ENCODE measurements at regions not wholly inside any gene's neighbourhood (a gene's known extent, or its start where the extent isn't known, plus 50 kb on each side); places are given as distances from the start of the nearest gene placed in this dataset.
"Not testable (repeated sequence)": the region's sequence is repeated elsewhere in the genome, so short reads cannot be mapped to it uniquely, and the experiment has no call there.

- no peak for DNase-seq
Measured at GRCh38 chr14:29390081-29390832, 537.4 kb downstream of the PRKD1 start.

GRCh38 chr14:29391231-29391630 is 536.4 kb downstream of the PRKD1 start:
- no peak for DNase-seq

- DNase-seq = no peak
Measured at GRCh38 chr14:29391801-29392200, 535.8 kb downstream of the PRKD1 start.

DNA sequence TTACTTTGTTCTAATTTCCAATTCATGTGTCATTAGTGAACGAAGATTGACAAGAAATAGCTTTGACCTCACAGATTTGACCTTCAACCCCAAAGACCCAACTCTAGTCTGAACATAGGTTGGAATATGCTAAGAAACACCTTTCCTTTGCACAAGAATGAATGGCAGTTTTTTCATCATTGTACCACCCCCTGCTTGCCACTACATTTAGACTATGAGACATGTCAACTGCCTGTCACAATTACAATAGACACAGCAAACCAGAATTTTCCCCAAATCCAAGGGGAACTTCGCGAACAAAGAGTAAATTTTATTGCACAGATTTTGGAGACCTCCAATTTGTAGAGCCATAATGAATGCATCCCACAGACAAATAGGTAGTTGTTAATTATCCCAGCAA is 535.4 kb downstream of the PRKD1 start:
- no peak for DNase-seq

DNA sequence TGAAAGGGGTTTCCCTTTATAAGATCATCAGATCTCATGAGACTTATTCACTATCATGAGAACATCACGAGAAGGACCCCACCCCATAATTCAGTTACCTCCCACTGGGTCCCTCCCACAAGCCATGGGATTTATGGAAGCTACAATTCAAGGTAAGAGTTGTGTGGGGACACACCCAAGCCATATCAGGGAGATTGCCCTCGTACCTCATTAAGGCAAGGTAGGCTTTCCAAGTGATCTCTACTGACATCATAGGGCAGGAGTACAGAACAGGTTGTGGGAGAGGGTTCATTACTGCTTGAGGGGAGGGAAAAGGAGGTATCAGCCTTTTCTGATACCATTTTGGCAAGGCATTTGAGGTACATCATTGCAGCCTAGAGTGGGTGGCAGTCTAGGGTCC is 524.6 kb downstream of the PRKD1 start:
- DNase-seq = no peak

- no peak for DNase-seq
Measured at GRCh38 chr14:29410581-29410980, 517.1 kb downstream of the PRKD1 start.

DNA sequence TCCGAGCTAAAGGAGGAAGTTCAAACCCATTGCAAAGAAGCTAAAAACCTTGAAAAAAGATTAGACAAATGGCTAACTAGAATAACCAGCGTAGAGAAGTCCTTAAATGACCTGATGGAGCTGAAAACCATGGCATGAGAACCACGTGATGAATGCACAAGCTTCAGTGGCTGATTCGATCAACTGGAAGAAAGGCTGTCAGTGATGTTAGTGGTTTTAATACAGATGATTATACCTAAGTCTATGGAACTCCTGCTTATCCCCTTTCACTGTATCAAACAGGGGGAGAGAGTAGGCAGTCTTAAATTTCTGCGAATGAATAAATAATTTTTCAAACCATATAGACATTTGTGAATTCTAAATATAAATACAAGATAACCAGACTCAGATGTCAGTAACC is 512.7 kb downstream of the PRKD1 start:
- DNase-seq = not testable (repeated sequence)

GRCh38 chr14:29419736-29420135 is 507.9 kb downstream of the PRKD1 start:
- no peak for DNase-seq

GRCh38 chr14:29421156-29421728 is 506.4 kb downstream of the PRKD1 start:
- DNase-seq = no peak

DNA sequence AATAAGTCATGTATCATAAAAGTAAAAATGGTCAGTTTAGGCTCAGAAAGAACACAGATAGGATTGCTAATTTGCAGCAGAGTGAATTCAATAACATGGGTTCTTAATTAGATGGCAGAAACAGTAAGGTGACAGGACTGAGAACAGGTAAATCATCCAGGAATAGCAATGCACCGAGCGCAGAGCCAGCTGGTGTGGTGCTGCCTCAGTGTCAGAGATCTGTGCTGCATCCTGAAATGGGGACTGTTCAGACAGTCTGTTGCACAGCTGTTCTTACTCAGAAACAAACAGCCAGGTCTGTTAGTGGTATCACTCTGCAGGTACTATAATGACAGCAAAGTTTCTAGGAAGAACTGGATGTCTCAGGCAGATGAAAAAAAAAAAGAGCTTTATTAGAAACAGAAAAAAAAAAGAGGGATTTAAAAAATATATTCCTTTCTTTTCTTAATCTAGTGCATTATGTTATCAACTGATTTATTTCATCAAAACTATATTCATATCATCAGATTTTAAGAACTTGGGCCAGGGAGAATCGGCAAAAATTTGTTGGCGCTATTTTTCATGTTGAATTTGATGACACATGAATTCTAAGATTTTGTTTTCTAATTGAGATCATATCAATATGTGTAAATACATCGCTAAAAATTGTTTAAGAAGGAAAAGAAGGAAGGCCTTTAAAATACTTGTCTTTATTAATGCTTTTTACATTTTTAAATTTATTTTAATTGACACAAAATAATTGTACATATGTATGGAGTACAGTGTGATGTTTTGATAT is 501.8 kb downstream of the PRKD1 start:
- DNase-seq = no peak

- no peak for DNase-seq
Measured at GRCh38 chr14:29442696-29443095, 485.0 kb downstream of the PRKD1 start.

- no peak for DNase-seq
Measured at GRCh38 chr14:29444216-29444615, 483.4 kb downstream of the PRKD1 start.

GRCh38 chr14:29444805-29445204 is 482.8 kb downstream of the PRKD1 start:
- no peak for DNase-seq

DNA sequence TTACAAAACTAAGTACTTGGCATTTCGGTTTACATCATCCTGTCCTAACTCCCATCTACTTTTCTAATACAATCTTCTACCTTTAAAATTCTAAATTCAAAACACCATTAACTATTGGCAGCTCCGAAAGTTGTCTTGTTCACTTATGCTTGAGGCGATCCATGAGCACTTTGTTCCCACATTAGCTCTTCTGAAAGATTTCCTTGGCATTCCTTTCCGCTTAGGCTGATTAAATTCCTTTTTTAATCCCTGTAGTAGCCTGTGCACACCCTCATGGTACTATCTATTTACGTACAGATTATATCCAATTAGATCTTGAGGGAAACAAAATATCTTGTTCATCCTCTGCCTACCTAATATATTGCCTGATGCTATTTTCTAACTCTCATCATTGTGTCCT is 480.7 kb downstream of the PRKD1 start:
- no peak for DNase-seq

- DNase-seq = no peak
Measured at GRCh38 chr14:29451941-29452340, 475.7 kb downstream of the PRKD1 start.

GRCh38 chr14:29453045-29453444 is 474.6 kb downstream of the PRKD1 start:
- DNase-seq = no peak

- DNase-seq = no peak
Measured at GRCh38 chr14:29454026-29454693, 473.5 kb downstream of the PRKD1 start.

DNA sequence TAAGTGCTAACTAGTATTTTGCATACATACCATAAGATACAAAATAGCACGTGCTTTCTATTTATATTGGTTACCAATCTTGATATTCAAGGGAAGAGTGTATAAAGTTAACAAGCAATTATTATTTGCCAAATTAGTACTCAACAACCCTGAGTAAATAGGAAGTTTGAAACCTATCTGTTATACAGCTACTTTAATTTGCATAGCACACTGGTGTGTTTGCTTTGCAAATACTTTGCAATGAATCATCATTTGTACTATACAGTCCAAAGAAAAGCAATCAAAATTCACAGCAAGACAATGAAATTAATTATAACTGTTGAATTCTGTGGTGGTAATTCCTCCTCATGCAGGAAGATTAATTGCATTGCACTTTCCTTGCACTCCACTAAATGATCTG is 469.1 kb downstream of the PRKD1 start:
- no peak for DNase-seq

DNA sequence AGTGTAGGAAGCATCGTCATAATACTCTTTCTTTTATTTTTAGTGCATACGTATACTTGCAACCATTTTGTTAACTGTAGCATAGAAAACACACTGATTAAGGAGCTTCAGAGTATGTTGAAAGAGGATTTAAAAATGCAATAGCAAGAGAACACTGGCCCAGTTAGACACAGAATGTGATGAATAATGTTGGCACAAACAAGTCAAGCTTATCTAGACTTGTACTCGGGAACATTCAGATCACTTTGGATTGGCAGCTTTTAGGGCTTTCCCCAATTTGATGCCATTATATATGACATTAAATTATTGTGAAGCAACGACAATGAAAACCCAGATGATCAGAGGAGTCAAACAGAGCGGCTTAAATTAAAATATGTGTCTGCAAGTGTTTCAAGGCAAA is 468.1 kb downstream of the PRKD1 start:
- DNase-seq = no peak

DNA sequence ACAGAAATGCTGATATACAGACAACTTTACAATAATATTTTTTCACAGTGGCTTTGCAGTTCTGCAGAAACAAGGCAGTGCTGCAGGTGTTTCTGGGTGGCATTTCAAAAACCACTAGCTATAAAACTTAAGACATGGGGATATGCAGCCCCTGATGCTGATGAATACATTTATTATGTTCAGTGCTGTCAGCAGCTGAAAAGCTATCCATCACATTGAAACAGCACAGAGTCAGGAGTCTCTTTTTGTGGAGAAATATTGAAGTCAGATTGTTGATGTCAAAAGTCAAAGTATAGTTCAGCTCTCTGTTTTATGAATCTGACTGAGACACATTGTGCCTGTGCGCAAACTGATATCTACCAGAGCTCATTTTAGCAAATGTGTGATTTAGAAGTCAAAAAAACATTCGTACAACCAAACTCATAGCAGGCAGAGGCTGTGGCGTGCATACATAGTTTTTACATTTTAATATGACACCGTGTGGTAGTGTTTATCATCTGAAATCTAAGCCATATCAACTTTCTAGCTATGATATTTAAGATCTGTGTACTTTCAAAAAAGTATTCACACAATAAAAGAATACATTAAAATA is 467.6 kb downstream of the PRKD1 start:
- no peak for DNase-seq

DNA sequence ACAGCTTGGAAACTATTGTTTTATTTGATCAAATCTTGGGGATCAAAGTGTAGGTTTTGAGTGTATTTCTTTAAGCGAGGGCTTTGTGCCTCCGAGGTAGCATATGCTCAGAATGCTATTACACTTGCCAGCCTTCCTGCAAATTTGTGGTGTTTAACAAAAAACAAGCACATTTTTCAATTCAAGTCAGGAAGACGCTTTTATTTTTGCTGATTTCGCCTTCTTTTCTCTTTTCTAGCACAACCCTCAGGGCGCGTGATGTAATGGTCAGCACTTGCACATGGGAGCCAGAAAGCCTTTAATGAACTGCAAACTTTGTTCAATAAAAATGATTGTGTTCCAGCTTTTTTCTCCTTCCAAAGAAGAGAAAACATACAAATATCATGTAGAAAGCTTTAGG is 466.5 kb downstream of the PRKD1 start:
- no peak for DNase-seq

DNA sequence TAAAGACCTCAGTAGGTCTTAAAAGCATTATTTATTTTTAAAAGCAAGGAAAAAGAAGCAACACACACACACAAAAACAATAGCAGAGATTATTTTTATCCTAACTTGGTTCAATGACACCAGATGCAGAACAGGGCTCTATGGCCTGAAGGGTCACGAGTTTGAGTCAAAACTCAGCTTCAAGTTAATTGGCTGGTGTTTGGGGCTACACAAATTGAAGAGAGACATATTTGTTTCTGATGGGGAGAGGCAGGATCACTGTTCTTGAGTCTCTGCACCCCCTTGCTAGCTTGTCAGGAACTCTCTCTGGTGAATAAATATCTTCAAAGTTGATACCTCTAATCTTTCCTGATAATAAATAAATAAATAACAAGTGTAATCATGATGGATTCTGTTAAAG is 466.1 kb downstream of the PRKD1 start:
- DNase-seq = no peak

GRCh38 chr14:29462321-29462720 is 465.3 kb downstream of the PRKD1 start:
- no peak for DNase-seq
